Peyer's patch (tissue), 4 donors: ENCODE measurements at regions not wholly inside any gene's neighbourhood (a gene's known extent, or its start where the extent isn't known, plus 50 kb on each side); places are given as distances from the start of the nearest gene placed in this dataset.

Source experiments
- CTCF ChIP-seq, 6 experiments: fragments of 450-650 bp in 4 of 6; fragments of 200-600 bp in 2 of 6; sonication (generic) in 1 of 6; IDR thresholded peaks; one replicate each; pipeline ENCODE4 v1.5.1; 2017 to 2019; ENCODE audit warnings: antibody characterized with exemption in 6 of 6, mild to moderate bottlenecking in 3 of 6, moderate library complexity in 1 of 6
- POLR2A ChIP-seq, 2 donors: fragments of 450-650 bp; IDR thresholded peaks; one replicate each; pipeline ENCODE4 v1.5.1; 2017; ENCODE audit warnings: antibody characterized with exemption in 2 of 2, mild to moderate bottlenecking in 2 of 2, moderate library complexity in 2 of 2

GRCh38 chr22:49503321-49503720, 324.4 kb downstream of the BRD1 start:
- TF ChIP-seq CTCF (IDR thresholded peaks at IDR 0.05) (no peak), POLR2A (IDR thresholded peaks at IDR 0.05) (no peak)
